ENCODE measurements at regions not wholly inside any gene's neighbourhood (a gene's known extent, or its start where the extent isn't known, plus 50 kb on each side); places are given as distances from the start of the nearest gene placed in this dataset.

- DNase-seq = no peak
These were observed 765.5 kb upstream of the EEF2KMT start for GRCh38 chr16:5863071-5863606.

- no peak for DNase-seq
These were observed 764.7 kb upstream of the EEF2KMT start for GRCh38 chr16:5862103-5862840.

GRCh38 chr16:5861241-5861640 is 763.6 kb upstream of the EEF2KMT start:
- DNase-seq = no peak

- no peak for DNase-seq
These were observed 760.6 kb upstream of the EEF2KMT start for GRCh38 chr16:5858180-5858579.

GRCh38 chr16:5854027-5854426 is 756.4 kb upstream of the EEF2KMT start:
- DNase-seq = no peak

- no peak for DNase-seq
These were observed 754.6 kb upstream of the EEF2KMT start for GRCh38 chr16:5852151-5852550.

- DNase-seq = no peak
These were observed 753.9 kb upstream of the EEF2KMT start for GRCh38 chr16:5851393-5851982.

- DNase-seq = no peak
These were observed 753.2 kb upstream of the EEF2KMT start for GRCh38 chr16:5850632-5851392.

GRCh38 chr16:5845046-5845445 is 747.5 kb upstream of the EEF2KMT start:
- no peak for DNase-seq

- DNase-seq = no peak
These were observed 744.4 kb upstream of the EEF2KMT start for GRCh38 chr16:5841974-5842373.

- DNase-seq = no peak
These were observed 741.1 kb upstream of the EEF2KMT start for GRCh38 chr16:5838725-5839124.

- DNase-seq = no peak
These were observed 740.5 kb upstream of the EEF2KMT start for GRCh38 chr16:5838071-5838470.

GRCh38 chr16:5837007-5837670 is 739.5 kb upstream of the EEF2KMT start:
- DNase-seq = no peak

GRCh38 chr16:5835876-5836275 is 738.3 kb upstream of the EEF2KMT start:
- no peak for DNase-seq

- DNase-seq = no peak
These were observed 728.7 kb upstream of the EEF2KMT start for GRCh38 chr16:5826332-5826731.

GRCh38 chr16:5820472-5820871 is 722.9 kb upstream of the EEF2KMT start:
- DNase-seq = no peak

- no peak for DNase-seq
These were observed 718.1 kb upstream of the EEF2KMT start for GRCh38 chr16:5815570-5816237.

- DNase-seq = no peak
These were observed 703.8 kb upstream of the EEF2KMT start for GRCh38 chr16:5801396-5801795.

- no peak for DNase-seq
These were observed 696.0 kb upstream of the EEF2KMT start for GRCh38 chr16:5793556-5793955.

GRCh38 chr16:5791011-5791657 is 693.5 kb upstream of the EEF2KMT start:
- DNase-seq = no peak

- no peak for DNase-seq
These were observed 692.9 kb upstream of the EEF2KMT start for GRCh38 chr16:5790512-5790911.

GRCh38 chr16:5789033-5789432 is 691.4 kb upstream of the EEF2KMT start:
- no peak for DNase-seq

Measured in CD4-positive, alpha-beta T cell treated with Interleukin-10 for 1 hour (primary cell).